ENCODE measurements at regions not wholly inside any gene's neighbourhood (a gene's known extent, or its start where the extent isn't known, plus 50 kb on each side); places are given as distances from the start of the nearest gene placed in this dataset.

- H3K36me3 ChIP-seq (ENCODE audit: control insufficient read depth in 1 of 2, insufficient read depth in 2 of 2, low read length in 2 of 2), result no peaks in the 10 kb centered on the region
- CTCF ChIA-PET, result no interaction called here
- H2AFZ ChIP-seq (ENCODE audit: low read depth, low read length, poor library complexity, severe bottlenecking), result no peak overlapping the region
- H3K27ac ChIP-seq (ENCODE audit: low read depth, low read length), result no peak overlapping the region
- ATAC-seq (no peak), DNase-seq (ENCODE audit: low read depth, low spot score) (no peak)
- no peak overlapping the region for H3K4me3 ChIP-seq (replicated peaks in 1 of 2; ENCODE audit: low read depth in 1 of 2, low read length in 2 of 2)
- no peak overlapping the region for H3K9ac ChIP-seq (ENCODE audit: low read length)
- no peak overlapping the region for H3K4me2 ChIP-seq (ENCODE audit: low read length)
- POLR2A ChIA-PET, result no interaction called here
- BruUV-seq (replicated peaks), result no TSS peak
- peaks cover 0 to 6% of the 10 kb centered on the region in 2 experiments; a peak in 2 of 4 replicates for H3K4me1 ChIP-seq (ENCODE audit: control insufficient read depth in 1 of 2, insufficient read depth in 2 of 2, low read length in 2 of 2)
- intact Hi-C loops (cut with micrococcal nuclease), result no loop called here
- no peaks in the 10 kb centered on the region for H4K20me1 ChIP-seq (ENCODE audit: insufficient read depth)
- H3K9me2 ChIP-seq (ENCODE audit: insufficient read depth), result no peaks in the 10 kb centered on the region
- H3K9me3 ChIP-seq (ENCODE audit: control insufficient read depth in 1 of 2, insufficient read depth in 1 of 2, low read depth in 1 of 2, low read length in 2 of 2), result no peaks in the 10 kb centered on the region
- TF ChIP-seq CBX3 (IDR thresholded peaks at IDR 0.05; ENCODE audit: low read depth), result no peak
- no peak for TF ChIP-seq EZH2 (IDR thresholded peaks at IDR 0.05)
- no peak for TF ChIP-seq YY1 (IDR thresholded peaks at IDR 0.05; ENCODE audit: extremely low read depth, insufficient replicate concordance, low read depth, low read length)
- TF ChIP-seq TCF7L2 (IDR thresholded peaks at IDR 0.05; ENCODE audit: borderline replicate concordance, extremely low read depth, insufficient read depth, insufficient read length), result no peak
- TF ChIP-seq SRF (IDR thresholded peaks at IDR 0.05; ENCODE audit: low read depth), result no peak
- no peaks in the 10 kb centered on the region for H3K79me2 ChIP-seq (ENCODE audit: insufficient read depth, low read length)
- RAD21 ChIA-PET (ENCODE audit: low non-redundant PET in 1 of 2, low total read pairs in 2 of 2, uncharacterized antibody in 2 of 2, unreplicated experiment in 2 of 2), result no interaction called here
- H3K27me3 ChIP-seq (ENCODE audit: insufficient read depth, low read length), result no peaks in the 10 kb centered on the region
These were observed 317.3 kb downstream of the HS3ST1 start for GRCh38 chr4:11111370-11111769.

- DNase-seq (ENCODE audit: low read depth, low spot score), result no peak
- intact Hi-C loops (cut with micrococcal nuclease), result no loop called here
- no peak for ATAC-seq
- no peaks in the 10 kb centered on the region for H3K9me2 ChIP-seq (ENCODE audit: insufficient read depth)
- H3K4me2 ChIP-seq (ENCODE audit: low read length), result peak overlapping the region; percentile 13; the same call in 1 of the 2 replicates
- H3K9me3 ChIP-seq (ENCODE audit: control insufficient read depth in 1 of 2, insufficient read depth in 1 of 2, low read depth in 1 of 2, low read length in 2 of 2), result no peaks in the 10 kb centered on the region
- H3K4me1 ChIP-seq (ENCODE audit: control insufficient read depth in 1 of 2, insufficient read depth in 2 of 2, low read length in 2 of 2), result peaks cover 0 to 14% of the 10 kb centered on the region in 2 experiments; a peak in 2 of 4 replicates
- H3K36me3 ChIP-seq (ENCODE audit: control insufficient read depth in 1 of 2, insufficient read depth in 2 of 2, low read length in 2 of 2), result no peaks in the 10 kb centered on the region
- ChIA-PET POLR2A (no interaction called here), RAD21 (ENCODE audit: low non-redundant PET in 1 of 2, low total read pairs in 2 of 2, uncharacterized antibody in 2 of 2, unreplicated experiment in 2 of 2) (no interaction called here), CTCF (no interaction called here)
- H3K27ac ChIP-seq (ENCODE audit: low read depth, low read length), result no peak overlapping the region
- no TSS peak for BruUV-seq (replicated peaks)
- H4K20me1 ChIP-seq (ENCODE audit: insufficient read depth), result no peaks in the 10 kb centered on the region
- H2AFZ ChIP-seq (ENCODE audit: low read depth, low read length, poor library complexity, severe bottlenecking), result no peak overlapping the region
- H3K4me3 ChIP-seq (replicated peaks in 1 of 2; ENCODE audit: low read depth in 1 of 2, low read length in 2 of 2), result no peak overlapping the region
- no peaks in the 10 kb centered on the region for H3K27me3 ChIP-seq (ENCODE audit: insufficient read depth, low read length)
- no peaks in the 10 kb centered on the region for H3K79me2 ChIP-seq (ENCODE audit: insufficient read depth, low read length)
- no peak for TF ChIP-seq TCF7L2 (IDR thresholded peaks at IDR 0.05; ENCODE audit: borderline replicate concordance, extremely low read depth, insufficient read depth, insufficient read length)
- TF ChIP-seq JUND (IDR thresholded peaks at IDR 0.05), result no peak
- TF ChIP-seq CEBPB (IDR thresholded peaks at IDR 0.05; ENCODE audit: low read depth), result peak; percentile 47
- TF ChIP-seq ZFX (IDR thresholded peaks at IDR 0.05), result no peak
- TF ChIP-seq ATF3 (IDR thresholded peaks at IDR 0.05), result no peak
- TF ChIP-seq CBX3 (IDR thresholded peaks at IDR 0.05; ENCODE audit: low read depth), result no peak
- H3K9ac ChIP-seq (ENCODE audit: low read length), result no peak overlapping the region
These were observed 321.9 kb downstream of the HS3ST1 start for GRCh38 chr4:11106759-11107158.
